CD1c-positive myeloid dendritic cell (primary cell): ENCODE measurements at regions not wholly inside any gene's neighbourhood (a gene's known extent, or its start where the extent isn't known, plus 50 kb on each side); places are given as distances from the start of the nearest gene placed in this dataset.
"Not testable (repeated sequence)": the region's sequence is repeated elsewhere in the genome, so short reads cannot be mapped to it uniquely, and the experiment has no call there.

Experiments
- DNase-seq: peaks from one replicate; pipeline ENCODE4 v3.0.0-alpha.2; 2016; ENCODE audit errors: extremely low spot score

DNA sequence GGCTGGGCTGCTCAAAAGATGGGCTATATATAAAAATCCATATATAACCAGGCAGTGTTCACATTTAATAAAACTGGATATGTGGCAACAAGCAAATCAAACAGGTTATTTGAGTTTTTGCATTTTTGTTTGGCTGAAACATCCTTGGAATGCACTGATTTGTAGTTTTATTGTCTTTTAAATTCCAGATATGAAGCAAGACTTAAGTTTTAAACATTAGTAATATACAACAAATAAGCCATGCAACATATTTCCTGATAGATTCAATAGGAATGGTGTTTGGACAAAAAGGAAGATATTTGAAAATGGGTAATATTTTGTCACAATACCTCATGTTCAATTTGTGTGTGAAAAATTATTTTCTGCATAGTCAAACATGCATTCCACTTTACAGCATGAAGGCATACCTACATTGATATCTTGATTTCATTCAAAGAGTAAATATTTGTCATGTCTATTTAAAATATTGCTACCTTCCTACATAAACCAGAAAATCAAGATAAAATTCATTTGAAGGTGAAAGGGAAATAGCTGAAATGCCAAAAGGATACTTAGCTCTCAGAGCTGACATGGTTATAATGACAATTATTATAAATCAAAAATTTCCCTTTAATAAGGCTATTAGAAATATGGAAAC lies 132.3 kb upstream of the NETO1 start:
- DNase-seq: no peak

GRCh38 chr18:72995558-72995957 lies 127.8 kb upstream of the NETO1 start:
- no peak for DNase-seq

GRCh38 chr18:72993250-72993649 lies 125.5 kb upstream of the NETO1 start:
- DNase-seq: no peak

- no peak for DNase-seq
These were observed 123.6 kb upstream of the NETO1 start for GRCh38 chr18:72991379-72991778.

- DNase-seq: not testable (repeated sequence)
These were observed 119.8 kb upstream of the NETO1 start for GRCh38 chr18:72987570-72987969.

DNA sequence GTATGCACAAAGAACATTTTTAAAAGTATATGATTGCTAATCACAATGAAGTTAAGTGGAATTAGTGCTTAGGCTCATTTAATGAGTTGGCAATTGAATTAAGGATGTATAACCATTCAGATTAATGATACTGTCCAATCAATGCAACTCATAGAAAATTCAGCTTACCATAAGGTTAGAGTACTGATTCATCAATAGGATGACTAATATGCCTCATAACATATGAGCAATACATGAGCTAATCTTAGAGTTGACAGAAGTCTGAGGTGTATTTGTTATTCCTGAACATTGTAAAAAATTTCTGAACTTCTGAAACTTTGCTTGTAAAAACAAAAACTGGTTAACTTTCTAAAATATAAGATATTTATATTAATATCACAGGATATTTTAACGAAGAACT lies 118.3 kb upstream of the NETO1 start:
- no peak for DNase-seq

- DNase-seq: no peak
These were observed 117.9 kb upstream of the NETO1 start for GRCh38 chr18:72985686-72986085.

- no peak for DNase-seq
These were observed 116.5 kb upstream of the NETO1 start for GRCh38 chr18:72984290-72984689.

GRCh38 chr18:72973841-72974240 lies 106.1 kb upstream of the NETO1 start:
- no peak for DNase-seq

DNA sequence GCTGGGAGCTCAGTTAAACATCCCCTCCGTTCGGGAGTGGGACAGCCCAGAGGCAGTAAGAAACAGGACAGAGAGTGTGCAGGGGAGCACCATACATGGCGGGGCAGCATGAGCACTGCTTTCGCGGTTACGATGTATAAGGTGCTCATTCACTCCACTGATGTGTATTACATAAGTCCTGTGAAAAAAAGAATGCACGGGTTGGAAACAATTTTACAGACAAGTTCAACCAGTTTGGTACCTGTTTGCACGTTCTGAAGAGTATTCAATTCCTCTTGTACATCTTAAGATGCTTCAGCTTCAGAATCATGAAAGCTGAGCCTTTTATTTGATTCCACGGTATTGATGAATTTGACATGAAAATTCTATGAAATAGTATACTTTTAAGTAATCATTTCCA lies 97.8 kb upstream of the NETO1 start:
- DNase-seq: no peak

GRCh38 chr18:72958195-72958594 lies 90.4 kb upstream of the NETO1 start:
- not testable (repeated sequence) for DNase-seq

DNA sequence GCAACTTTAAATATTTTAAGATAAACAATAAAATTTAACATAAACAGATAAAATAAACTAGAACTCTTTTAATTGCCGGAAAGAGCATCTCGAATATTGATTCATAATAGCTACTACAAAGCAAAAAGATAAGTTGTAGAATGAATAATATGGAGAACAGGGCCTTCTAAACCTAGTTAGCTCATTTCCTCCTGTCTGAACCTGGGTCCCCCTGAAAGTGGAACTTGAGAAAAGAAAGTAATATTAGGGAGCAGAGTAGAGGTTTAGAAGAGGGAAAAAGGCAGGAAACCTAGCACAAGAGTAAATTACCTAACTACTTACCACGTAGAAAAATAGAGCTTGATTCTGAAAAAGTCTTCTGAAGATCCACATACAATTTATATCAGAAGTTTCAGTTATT lies 80.7 kb upstream of the NETO1 start:
- no peak for DNase-seq

DNA sequence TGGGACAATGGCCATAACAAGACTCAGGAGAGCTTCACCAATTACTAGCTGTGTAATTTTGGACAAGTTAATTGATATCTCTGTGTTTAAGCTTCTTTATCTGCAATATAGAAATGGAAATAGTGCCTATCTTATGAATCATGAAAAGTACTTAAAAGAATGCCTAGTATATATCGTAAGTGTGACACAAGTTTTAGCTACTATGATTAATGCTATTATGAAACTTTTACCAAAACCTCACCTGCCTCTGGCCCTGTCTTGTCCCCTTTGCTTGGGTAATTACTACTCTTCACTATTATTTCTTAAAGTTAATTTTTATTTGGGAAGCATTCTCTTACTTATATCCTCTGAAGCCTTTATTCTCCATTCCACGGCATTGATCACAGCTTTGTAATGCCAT lies 75.0 kb upstream of the NETO1 start:
- DNase-seq: no peak

- no peak for DNase-seq
These were observed 73.2 kb upstream of the NETO1 start for GRCh38 chr18:72940986-72941385.

GRCh38 chr18:72940509-72940908 lies 72.7 kb upstream of the NETO1 start:
- DNase-seq: no peak

DNA sequence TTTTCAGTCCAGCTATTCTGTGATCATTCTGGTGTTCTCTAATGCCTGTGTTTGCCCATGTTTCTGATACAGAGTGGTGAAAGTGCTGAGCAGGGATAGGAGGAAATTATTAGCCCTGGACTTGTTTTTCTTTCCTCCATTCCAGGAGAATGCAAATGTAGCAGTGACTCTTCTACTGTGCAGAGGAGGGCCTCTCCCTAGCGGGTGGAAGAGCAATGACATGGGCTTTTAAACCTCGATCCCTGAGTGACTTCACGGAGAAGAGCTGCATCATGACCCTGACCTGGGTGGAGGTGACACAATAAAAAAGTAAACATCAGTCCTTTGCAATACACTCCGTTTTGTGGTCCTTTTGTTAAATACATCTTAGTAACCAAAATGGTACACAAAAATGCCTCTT lies 68.0 kb upstream of the NETO1 start:
- no peak for DNase-seq

DNA sequence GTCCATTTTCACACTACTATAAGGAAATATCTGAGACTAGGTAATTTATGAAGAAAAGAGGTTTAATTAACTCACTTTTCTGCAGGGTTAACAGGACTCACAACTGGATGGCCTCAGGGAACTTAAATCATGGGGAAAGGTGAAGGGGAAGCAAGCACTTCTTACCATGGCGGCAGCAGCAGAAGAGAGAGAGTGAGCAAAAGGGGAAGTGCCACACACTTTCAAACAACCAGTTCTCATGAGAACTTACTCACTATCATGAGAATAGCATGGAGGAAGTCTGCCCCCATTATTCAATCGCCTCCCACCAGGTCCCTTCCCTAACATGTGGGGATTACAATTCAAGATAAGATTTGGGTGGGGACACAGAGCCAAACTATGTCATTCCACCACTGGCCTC lies 55.1 kb upstream of the NETO1 start:
- DNase-seq: no peak
